HL-60 (cell line): ENCODE measurements at regions not wholly inside any gene's neighbourhood (a gene's known extent, or its start where the extent isn't known, plus 50 kb on each side); places are given as distances from the start of the nearest gene placed in this dataset.

ENCODE experiments used
- DNase-seq, 2 experiments: peaks; one replicate each; pipeline ENCODE4 v3.0.0-alpha.2; 2010 to 2020; ENCODE audit warnings: low read depth in 1 of 2, low spot score in 1 of 2
- H3K27ac ChIP-seq: fragments of 250-450 bp; sonication (Bioruptor Pico); replicated peaks from 2 replicates; pipeline ENCODE4 v1.5.1; 2020; ENCODE audit warnings: mild to moderate bottlenecking, moderate library complexity
- H3K27me3 ChIP-seq: fragments of 250-450 bp; sonication (Bioruptor Pico); 2 replicates; pipeline ENCODE4 v1.5.1; 2021; ENCODE audit warnings: mild to moderate bottlenecking, moderate library complexity; ENCODE audit not compliant: insufficient read depth, poor library complexity, severe bottlenecking
- H3K4me3 ChIP-seq: replicated peaks from 2 replicates; pipeline ENCODE4 v1.5.1; 2011; ENCODE audit warnings: mild to moderate bottlenecking, control low read depth, low read length; ENCODE audit not compliant: insufficient read depth
- GABPA ChIP-seq: IDR thresholded peaks from 2 replicates; pipeline ENCODE4 v1.6.1; 2012; ENCODE audit warnings: low read depth
- POLR2AphosphoS5 ChIP-seq: IDR thresholded peaks from 2 replicates; pipeline ENCODE4 v1.6.1; 2012; ENCODE audit warnings: low read depth
- SPI1 ChIP-seq: IDR thresholded peaks from 2 replicates; pipeline ENCODE4 v1.6.1; 2012; ENCODE audit warnings: low read depth, mild to moderate bottlenecking, borderline replicate concordance
- TF ChIP-seq, protein P1 (sequence below): IDR thresholded peaks from 2 replicates; pipeline ENCODE4 v1.6.1; 2012; ENCODE audit warnings: low read depth; ENCODE audit not compliant: insufficient replicate concordance
- TF ChIP-seq, protein P2 (sequence below): IDR thresholded peaks from one replicate; pipeline ENCODE4 v1.5.1; 2011; ENCODE audit warnings: low read length, control low read depth, inconsistent platforms; ENCODE audit not compliant: insufficient read depth

DNA sequence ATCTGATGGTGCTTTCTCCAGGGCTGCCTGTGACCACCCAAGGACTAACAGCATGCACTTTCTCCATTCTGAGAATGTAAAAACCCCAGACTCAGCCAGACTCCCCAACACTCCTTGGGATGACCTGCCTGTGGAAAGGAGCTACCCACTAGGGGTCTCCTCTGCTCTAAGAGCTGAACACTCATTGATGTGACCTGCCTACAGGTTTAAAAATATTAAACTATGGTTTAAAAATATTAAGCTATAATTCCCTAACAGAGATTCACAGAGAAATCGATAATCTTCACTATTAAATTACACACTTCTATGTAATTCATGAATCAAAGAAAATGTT is 696.2 kb upstream of the SLITRK5 start:
- Histone ChIP-seq H3K27ac (no peak overlapping the region), H3K27me3 (no peaks in the 10 kb centered on the region), H3K4me3 (no peak overlapping the region)
- no peak for DNase-seq
- TF ChIP-seq POLR2AphosphoS5 = no peak
- TF ChIP-seq, protein P1, sequence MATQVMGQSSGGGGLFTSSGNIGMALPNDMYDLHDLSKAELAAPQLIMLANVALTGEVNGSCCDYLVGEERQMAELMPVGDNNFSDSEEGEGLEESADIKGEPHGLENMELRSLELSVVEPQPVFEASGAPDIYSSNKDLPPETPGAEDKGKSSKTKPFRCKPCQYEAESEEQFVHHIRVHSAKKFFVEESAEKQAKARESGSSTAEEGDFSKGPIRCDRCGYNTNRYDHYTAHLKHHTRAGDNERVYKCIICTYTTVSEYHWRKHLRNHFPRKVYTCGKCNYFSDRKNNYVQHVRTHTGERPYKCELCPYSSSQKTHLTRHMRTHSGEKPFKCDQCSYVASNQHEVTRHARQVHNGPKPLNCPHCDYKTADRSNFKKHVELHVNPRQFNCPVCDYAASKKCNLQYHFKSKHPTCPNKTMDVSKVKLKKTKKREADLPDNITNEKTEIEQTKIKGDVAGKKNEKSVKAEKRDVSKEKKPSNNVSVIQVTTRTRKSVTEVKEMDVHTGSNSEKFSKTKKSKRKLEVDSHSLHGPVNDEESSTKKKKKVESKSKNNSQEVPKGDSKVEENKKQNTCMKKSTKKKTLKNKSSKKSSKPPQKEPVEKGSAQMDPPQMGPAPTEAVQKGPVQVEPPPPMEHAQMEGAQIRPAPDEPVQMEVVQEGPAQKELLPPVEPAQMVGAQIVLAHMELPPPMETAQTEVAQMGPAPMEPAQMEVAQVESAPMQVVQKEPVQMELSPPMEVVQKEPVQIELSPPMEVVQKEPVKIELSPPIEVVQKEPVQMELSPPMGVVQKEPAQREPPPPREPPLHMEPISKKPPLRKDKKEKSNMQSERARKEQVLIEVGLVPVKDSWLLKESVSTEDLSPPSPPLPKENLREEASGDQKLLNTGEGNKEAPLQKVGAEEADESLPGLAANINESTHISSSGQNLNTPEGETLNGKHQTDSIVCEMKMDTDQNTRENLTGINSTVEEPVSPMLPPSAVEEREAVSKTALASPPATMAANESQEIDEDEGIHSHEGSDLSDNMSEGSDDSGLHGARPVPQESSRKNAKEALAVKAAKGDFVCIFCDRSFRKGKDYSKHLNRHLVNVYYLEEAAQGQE = no peak
- TF ChIP-seq SPI1 = no peak
- TF ChIP-seq, protein P2, sequence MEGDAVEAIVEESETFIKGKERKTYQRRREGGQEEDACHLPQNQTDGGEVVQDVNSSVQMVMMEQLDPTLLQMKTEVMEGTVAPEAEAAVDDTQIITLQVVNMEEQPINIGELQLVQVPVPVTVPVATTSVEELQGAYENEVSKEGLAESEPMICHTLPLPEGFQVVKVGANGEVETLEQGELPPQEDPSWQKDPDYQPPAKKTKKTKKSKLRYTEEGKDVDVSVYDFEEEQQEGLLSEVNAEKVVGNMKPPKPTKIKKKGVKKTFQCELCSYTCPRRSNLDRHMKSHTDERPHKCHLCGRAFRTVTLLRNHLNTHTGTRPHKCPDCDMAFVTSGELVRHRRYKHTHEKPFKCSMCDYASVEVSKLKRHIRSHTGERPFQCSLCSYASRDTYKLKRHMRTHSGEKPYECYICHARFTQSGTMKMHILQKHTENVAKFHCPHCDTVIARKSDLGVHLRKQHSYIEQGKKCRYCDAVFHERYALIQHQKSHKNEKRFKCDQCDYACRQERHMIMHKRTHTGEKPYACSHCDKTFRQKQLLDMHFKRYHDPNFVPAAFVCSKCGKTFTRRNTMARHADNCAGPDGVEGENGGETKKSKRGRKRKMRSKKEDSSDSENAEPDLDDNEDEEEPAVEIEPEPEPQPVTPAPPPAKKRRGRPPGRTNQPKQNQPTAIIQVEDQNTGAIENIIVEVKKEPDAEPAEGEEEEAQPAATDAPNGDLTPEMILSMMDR = no peak
- TF ChIP-seq GABPA = no peak

DNA sequence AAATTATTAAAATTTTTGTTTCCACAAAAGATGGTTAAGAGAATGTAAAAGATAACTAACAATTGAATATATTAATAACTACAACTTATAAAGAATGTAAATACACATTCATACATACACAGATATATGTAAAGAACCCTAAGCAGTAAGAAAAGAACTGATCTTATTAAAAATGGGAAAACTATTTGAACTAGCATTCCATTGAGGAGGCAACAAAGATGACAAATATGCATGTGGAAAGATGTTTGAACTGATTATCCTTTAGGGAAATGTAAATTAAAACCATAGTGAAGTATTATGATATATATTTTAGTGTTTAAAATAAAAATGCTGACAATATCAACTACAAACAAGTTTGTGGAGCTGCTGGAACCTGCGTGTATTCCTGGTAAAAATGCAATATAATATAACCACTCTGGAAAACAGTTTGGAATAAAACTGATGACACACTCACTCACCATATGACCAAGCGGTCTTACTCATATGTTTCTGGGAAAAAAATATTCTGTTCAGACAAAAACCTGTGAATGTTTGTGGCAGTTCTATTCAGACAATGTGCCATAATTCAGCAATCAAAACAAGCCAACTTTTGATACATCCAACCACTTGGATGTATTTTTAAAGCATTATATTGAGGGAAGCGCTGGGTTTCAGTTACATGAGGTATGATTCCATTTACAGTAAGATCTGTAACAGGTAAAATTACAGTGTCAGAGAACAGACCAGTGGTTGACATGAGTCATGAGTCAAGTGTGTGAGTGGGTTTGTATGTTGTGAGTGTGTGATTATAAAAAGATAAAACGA is 694.4 kb upstream of the SLITRK5 start:
- no peaks in the 10 kb centered on the region for H3K27me3 ChIP-seq
- no peak for DNase-seq
- TF ChIP-seq GABPA = no peak
- TF ChIP-seq, protein P2 = no peak
- TF ChIP-seq POLR2AphosphoS5 = no peak
- no peak for TF ChIP-seq SPI1
- TF ChIP-seq, protein P1 = no peak
- no peak overlapping the region for H3K27ac ChIP-seq
- no peak overlapping the region for H3K4me3 ChIP-seq

DNA sequence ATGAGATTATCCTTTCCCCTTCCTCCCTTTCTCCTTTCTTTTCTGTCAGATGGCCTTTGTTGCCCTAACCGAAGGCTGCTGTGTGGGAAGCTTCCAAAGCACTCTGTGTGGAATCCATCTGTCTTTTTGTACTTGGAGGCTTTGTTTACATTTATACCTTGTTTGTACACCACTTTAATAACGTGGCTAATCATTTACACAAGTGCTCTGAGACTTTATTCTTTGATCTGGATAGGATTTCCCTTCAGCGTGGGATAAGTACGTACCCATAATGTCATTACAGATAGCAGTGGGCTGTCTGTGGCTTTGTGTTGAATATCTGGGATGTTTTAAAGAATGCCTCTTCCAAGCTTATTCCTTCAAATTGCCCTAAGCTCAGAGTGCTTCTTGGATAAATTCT is 684.7 kb upstream of the SLITRK5 start:
- DNase-seq = no peak
- H3K27ac ChIP-seq = no peak overlapping the region

More for the DNA sequence above, 684.7 kb upstream of the SLITRK5 start:
- no peaks in the 10 kb centered on the region for H3K27me3 ChIP-seq
- H3K4me3 ChIP-seq = no peak overlapping the region
- no peak for TF ChIP-seq GABPA
- no peak for TF ChIP-seq SPI1
- TF ChIP-seq, protein P2 = no peak
- TF ChIP-seq, protein P1 = no peak
- TF ChIP-seq POLR2AphosphoS5 = no peak
